ENCODE measurements at regions not wholly inside any gene's neighbourhood (a gene's known extent, or its start where the extent isn't known, plus 50 kb on each side); places are given as distances from the start of the nearest gene placed in this dataset.

DNA sequence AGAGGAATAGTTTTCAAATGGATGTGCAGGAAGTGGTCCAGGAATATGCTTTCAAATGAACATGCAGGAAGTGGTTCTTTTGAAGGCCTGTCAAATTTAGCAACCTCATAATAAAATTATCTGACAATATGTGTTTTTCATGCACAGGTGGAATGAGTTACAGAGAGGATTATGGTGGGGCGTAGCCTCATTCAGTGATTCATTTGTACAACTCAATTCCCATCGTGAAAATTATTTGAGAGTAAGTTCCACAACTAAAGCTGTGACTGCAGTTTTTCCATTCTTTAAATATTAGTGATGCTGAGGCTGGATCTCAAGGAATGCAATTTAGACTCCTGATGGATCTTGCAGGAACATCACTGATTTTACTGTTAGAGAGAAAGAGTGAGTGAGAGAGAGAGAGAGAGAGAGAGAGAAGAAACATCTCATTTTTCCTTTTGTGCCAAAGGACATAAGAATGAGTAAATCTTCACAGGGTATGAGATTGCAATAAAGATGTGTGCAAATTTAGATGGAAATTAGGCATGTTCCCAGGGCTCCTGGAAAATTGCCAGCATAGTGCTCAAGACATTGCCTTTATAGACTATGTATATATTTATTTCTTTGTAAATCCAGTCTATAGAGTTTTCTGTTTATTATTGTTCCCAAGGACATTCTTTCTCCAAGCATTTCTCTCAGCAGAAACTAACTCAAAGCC lies 394.9 kb upstream of the ZEB2 start:
- BruUV-seq (replicated peaks), result no TSS peak
- ChIA-PET CTCF (no interaction called here), POLR2A (interaction anchor here (0.9 to 1.6 kb wide), 2 partner anchors 8 to 10 kb away, joined by 4 read pairs; no protein-coding TSS in a partner anchor)
- intact Hi-C loops (cut with micrococcal nuclease), result no loop called here
- no peak for DNase-seq (ENCODE audit: unreplicated experiment)
- Mint-ChIP-seq H3K27me3 (ENCODE audit: insufficient read depth, unreplicated experiment) (no peaks in the 10 kb centered on the region), H3K4me1 (ENCODE audit: insufficient read depth, unreplicated experiment) (no peaks in the 10 kb centered on the region), H3K36me3 (ENCODE audit: insufficient read depth, unreplicated experiment) (no peaks in the 10 kb centered on the region), H3K27ac (ENCODE audit: low read depth, unreplicated experiment) (no peak overlapping the region), H3K9me3 (ENCODE audit: unreplicated experiment) (peaks cover 7% of the 10 kb centered on the region), H3K4me3 (ENCODE audit: unreplicated experiment) (no peak overlapping the region)
- TF ChIP-seq, protein P1, sequence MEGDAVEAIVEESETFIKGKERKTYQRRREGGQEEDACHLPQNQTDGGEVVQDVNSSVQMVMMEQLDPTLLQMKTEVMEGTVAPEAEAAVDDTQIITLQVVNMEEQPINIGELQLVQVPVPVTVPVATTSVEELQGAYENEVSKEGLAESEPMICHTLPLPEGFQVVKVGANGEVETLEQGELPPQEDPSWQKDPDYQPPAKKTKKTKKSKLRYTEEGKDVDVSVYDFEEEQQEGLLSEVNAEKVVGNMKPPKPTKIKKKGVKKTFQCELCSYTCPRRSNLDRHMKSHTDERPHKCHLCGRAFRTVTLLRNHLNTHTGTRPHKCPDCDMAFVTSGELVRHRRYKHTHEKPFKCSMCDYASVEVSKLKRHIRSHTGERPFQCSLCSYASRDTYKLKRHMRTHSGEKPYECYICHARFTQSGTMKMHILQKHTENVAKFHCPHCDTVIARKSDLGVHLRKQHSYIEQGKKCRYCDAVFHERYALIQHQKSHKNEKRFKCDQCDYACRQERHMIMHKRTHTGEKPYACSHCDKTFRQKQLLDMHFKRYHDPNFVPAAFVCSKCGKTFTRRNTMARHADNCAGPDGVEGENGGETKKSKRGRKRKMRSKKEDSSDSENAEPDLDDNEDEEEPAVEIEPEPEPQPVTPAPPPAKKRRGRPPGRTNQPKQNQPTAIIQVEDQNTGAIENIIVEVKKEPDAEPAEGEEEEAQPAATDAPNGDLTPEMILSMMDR (IDR thresholded peaks at IDR 0.05; ENCODE audit: unreplicated experiment), result no peak

DNA sequence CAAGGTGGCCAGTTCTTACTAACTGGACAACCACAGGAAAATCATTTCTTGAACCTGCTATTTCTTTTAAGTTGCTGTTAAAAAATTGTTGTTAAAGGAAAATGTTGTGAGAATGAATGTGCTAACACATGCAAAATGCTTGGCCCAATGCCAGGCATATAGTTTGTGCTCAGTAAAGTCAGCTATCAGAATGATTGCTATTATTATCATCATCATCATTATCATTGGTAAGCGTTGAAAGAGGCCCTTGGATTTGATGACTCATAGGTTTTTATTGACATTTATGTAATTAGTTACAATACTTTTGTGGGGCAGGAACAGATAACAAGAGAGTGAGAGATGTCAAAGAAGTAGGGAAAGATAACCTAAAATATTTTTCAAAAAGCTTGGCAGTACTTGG lies 394.2 kb upstream of the ZEB2 start:
- TF ChIP-seq, protein P1 (IDR thresholded peaks at IDR 0.05; ENCODE audit: unreplicated experiment), result no peak
- Mint-ChIP-seq H3K27ac (ENCODE audit: low read depth, unreplicated experiment) (no peak overlapping the region), H3K4me1 (ENCODE audit: insufficient read depth, unreplicated experiment) (no peaks in the 10 kb centered on the region), H3K9me3 (ENCODE audit: unreplicated experiment) (peaks cover 3% of the 10 kb centered on the region), H3K36me3 (ENCODE audit: insufficient read depth, unreplicated experiment) (no peaks in the 10 kb centered on the region), H3K4me3 (ENCODE audit: unreplicated experiment) (no peak overlapping the region), H3K27me3 (ENCODE audit: insufficient read depth, unreplicated experiment) (no peaks in the 10 kb centered on the region)
- ChIA-PET CTCF (no interaction called here), POLR2A (interaction anchor here (1.6 kb wide), 1 partner anchor 9 kb away, joined by 4 read pairs; no protein-coding TSS in a partner anchor)
- BruUV-seq (replicated peaks), result no TSS peak
- no peak for DNase-seq (ENCODE audit: unreplicated experiment)
- intact Hi-C loops (cut with micrococcal nuclease), result no loop called here

DNA sequence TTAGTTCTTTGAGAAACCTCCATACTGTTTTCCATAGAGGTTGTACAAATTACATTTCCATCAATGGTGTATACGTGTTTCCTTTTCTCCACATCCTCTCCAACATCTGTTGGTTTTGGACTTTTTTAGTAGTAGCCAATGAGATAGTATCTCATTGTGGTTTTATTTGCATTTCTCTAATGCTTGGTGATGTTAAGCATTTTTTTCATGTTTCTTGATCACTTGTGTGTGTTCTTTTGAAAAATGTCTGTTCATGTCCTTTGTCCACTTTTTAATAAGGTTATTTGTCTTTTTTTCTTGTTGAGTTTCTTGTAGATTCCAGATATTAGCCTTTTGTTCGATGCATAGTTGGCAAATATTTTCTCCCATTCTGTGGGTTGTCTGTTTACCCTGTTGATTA lies 392.3 kb upstream of the ZEB2 start:
- TF ChIP-seq, protein P1 (IDR thresholded peaks at IDR 0.05; ENCODE audit: unreplicated experiment), result no peak
- ChIA-PET CTCF (no interaction called here), POLR2A (no interaction called here)
- Mint-ChIP-seq H3K4me1 (ENCODE audit: insufficient read depth, unreplicated experiment) (no peaks in the 10 kb centered on the region), H3K36me3 (ENCODE audit: insufficient read depth, unreplicated experiment) (no peaks in the 10 kb centered on the region), H3K27ac (ENCODE audit: low read depth, unreplicated experiment) (no peak overlapping the region), H3K27me3 (ENCODE audit: insufficient read depth, unreplicated experiment) (no peaks in the 10 kb centered on the region), H3K9me3 (ENCODE audit: unreplicated experiment) (no peaks in the 10 kb centered on the region), H3K4me3 (ENCODE audit: unreplicated experiment) (no peak overlapping the region)
- intact Hi-C loops (cut with micrococcal nuclease), result no loop called here
- BruUV-seq (replicated peaks), result no TSS peak
- no peak for DNase-seq (ENCODE audit: unreplicated experiment)

GRCh38 chr2:144905956-144906355 lies 386.0 kb upstream of the ZEB2 start:
- H3K27ac Mint-ChIP-seq (ENCODE audit: low read depth, unreplicated experiment), result no peak overlapping the region
- CTCF ChIA-PET, result interaction anchor here (0.6 to 1.8 kb wide), 2 partner anchors 16 to 25 kb away, joined by 3 to 8 read pairs; no protein-coding TSS in a partner anchor

More at GRCh38 chr2:144905956-144906355, 386.0 kb upstream of the ZEB2 start:
- Mint-ChIP-seq H3K4me1 (ENCODE audit: insufficient read depth, unreplicated experiment) (no peaks in the 10 kb centered on the region), H3K9me3 (ENCODE audit: unreplicated experiment) (peaks cover 15% of the 10 kb centered on the region), H3K4me3 (ENCODE audit: unreplicated experiment) (no peak overlapping the region), H3K27me3 (ENCODE audit: insufficient read depth, unreplicated experiment) (no peaks in the 10 kb centered on the region), H3K36me3 (ENCODE audit: insufficient read depth, unreplicated experiment) (no peaks in the 10 kb centered on the region)
- TF ChIP-seq, protein P1 (IDR thresholded peaks at IDR 0.05; ENCODE audit: unreplicated experiment), result no peak
- POLR2A ChIA-PET, result interaction anchor here (0.6 to 1.6 kb wide), 2 partner anchors 8 to 10 kb away, joined by 4 read pairs; no protein-coding TSS in a partner anchor
- no peak for DNase-seq (ENCODE audit: unreplicated experiment)
- BruUV-seq (replicated peaks), result no TSS peak
- intact Hi-C loops (cut with micrococcal nuclease), result no loop called here

Measured in MCF 10A (cell line).